Eye (tissue), 1 donor: ENCODE measurements at regions not wholly inside any gene's neighbourhood (a gene's known extent, or its start where the extent isn't known, plus 50 kb on each side); places are given as distances from the start of the nearest gene placed in this dataset.
A peak's percentile ranks its signal among the peaks of the same experiment; 100 is the strongest.

Experiments used
- DNase-seq: peaks from one replicate; pipeline ENCODE4 v3.0.0-alpha.2; 2015

DNA sequence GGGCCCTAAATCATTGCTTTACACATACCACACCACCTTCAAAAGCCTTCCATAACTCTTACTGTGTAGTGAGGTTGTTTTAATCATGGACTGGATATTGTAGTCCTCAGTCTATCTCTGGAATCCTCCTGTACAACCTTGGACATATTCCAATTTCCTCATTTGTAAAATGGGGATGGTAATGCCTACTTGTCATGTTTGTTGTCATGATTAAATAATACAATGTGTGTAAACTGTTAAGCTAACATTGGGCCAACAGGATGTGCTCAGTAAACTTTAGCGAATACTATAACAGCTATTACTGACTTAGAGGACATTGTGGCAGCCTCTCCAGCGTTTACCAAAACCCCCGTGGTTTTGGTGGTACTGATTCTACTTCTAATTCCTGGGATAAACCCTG lies 74.7 kb upstream of the PTPRM start:
- no peak for DNase-seq

DNA sequence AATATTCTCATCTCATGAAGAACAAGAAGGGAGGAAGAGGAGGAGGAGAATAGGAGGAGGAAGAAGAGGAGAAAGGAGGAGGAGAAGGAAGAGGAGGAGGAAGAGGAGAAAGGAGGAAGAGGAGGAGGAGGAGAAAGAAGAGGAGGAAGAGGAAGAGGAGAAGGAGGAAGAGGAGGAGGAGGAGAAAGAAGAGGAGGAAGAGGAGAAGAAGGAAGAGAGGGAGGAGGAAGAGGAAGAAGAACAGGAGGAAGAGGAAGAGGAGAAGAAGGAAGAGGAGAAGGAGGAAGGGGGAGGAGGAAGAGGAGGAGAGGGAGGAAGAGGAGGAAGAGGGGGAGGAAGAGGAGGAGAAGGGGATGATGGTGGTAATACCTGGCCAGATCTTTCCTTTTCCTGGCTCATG lies 70.0 kb upstream of the PTPRM start:
- DNase-seq: no peak

DNA sequence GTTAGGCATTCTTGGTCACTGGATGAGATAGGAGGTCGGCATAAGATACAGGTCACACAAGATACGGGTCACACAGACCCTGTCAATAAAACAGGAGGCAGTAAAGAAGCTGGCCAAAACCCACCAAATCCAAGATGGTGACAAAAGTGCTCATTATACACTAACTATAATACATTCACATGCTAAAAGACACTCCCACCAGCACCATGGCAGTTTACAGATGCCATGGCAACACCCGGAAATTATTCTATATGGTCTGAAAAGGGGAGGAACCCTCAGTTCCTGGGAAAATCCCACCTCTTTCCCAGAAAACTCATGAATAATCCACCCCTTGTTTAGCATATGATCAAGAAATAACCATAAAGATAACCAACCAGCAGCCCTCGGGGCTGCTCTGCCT lies 56.0 kb upstream of the PTPRM start:
- DNase-seq: no peak

DNA sequence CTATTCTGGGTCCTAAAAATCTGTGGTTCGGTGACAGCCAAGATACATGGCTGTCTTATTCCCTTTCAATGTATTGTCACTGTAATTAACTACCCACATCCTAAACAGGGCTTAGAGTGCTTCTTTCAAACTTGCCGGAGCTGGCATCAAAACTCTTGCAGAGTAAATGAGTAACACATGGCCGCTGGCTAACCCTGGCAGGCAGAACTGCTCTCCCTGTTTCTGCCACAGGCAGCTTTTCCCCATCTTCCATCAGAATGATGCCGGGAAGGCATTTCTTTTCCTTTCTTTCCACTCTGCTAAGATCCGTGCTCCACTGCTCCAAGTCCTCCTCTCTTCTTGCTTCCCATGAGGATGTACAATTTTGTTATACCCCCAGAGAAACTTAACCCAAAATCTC lies 54.8 kb upstream of the PTPRM start:
- DNase-seq: peak; percentile 30

- DNase-seq: no peak
These were observed 54.1 kb upstream of the PTPRM start for GRCh38 chr18:7512990-7513389.

DNA sequence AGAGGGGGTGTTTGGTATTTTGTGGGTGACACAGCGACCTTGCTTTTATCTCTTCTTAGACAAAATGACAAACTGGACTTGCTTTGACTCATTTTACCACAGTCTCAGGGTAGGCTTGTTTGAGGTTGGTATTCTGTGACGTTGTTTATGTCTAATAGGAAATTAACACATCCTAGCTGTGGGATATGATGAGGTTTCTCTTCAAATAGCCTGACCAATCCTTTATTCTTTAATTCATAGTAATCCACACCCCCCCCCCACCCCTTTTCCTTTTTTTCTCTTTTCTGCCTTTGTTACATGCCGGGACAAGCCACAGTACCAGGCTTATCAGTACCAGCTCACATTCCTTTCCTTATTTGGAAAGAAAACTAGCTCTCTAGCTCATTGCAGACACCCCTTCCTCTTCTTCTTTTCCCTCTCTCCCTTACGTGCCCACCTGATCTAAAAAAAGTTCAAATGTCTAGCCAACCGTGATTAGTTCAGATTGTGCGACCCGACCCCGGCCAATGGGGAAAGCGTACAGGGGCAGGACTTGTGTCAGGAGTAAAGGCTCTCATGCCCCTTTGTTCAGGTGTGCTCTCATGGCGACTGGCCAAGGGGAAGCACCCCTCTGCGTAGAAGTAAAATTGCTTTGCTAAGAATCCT lies 52.2 kb upstream of the PTPRM start:
- DNase-seq: no peak

- peak; percentile 13 for DNase-seq
These were observed 50.6 kb upstream of the PTPRM start for GRCh38 chr18:7516266-7517117.
